Ovary (tissue), 7 donors: ENCODE measurements at regions not wholly inside any gene's neighbourhood (a gene's known extent, or its start where the extent isn't known, plus 50 kb on each side); places are given as distances from the start of the nearest gene placed in this dataset.

Experiments
- DNase-seq, 5 donors: peaks; one replicate each; pipeline ENCODE4 v3.0.0-alpha.2; 2019 to 2020
- H3K27ac ChIP-seq, 2 donors: fragments of 200-600 bp; one replicate each; pipeline versions ENCODE4 v1.5.1 to v1.8.0; 2019 to 2022
- H3K27me3 ChIP-seq: fragments of 200-600 bp; one replicate; pipeline ENCODE4 v1.8.0; 2022
- H3K36me3 ChIP-seq: fragments of 200-600 bp; sonication (generic); one replicate; pipeline ENCODE4 v1.5.1; 2019
- H3K4me1 ChIP-seq: one replicate; pipeline ENCODE4 v1.8.1; 2013; ENCODE audit warnings: mild to moderate bottlenecking, moderate library complexity; ENCODE audit not compliant: insufficient read depth
- H3K4me3 ChIP-seq: fragments of 200-600 bp; sonication (generic); one replicate; pipeline ENCODE4 v1.5.1; 2017
- H3K9me3 ChIP-seq, 2 donors: fragments of 200-600 bp in 1 of 2; sonication (generic) in 1 of 2; one replicate each; pipeline versions ENCODE4 v1.5.1 to v1.8.1; 2013 to 2019; ENCODE audit warnings: mild to moderate bottlenecking in 1 of 2, moderate library complexity in 1 of 2
- CTCF ChIP-seq, 3 donors: fragments of 450-650 bp in 2 of 3; fragments of 200-600 bp in 1 of 3; IDR thresholded peaks; one replicate each; pipeline versions ENCODE4 v1.5.1 to v1.8.0; 2016 to 2022; ENCODE audit warnings: antibody characterized with exemption in 3 of 3, mild to moderate bottlenecking in 1 of 3
- EP300 ChIP-seq: sonication (generic); formaldehyde crosslinking; IDR thresholded peaks from one replicate; pipeline ENCODE4 v1.6.1; 2017; ENCODE audit warnings: antibody characterized with exemption
- POLR2A ChIP-seq: fragments of 450-650 bp; IDR thresholded peaks from one replicate; pipeline ENCODE4 v1.6.1; 2017; ENCODE audit warnings: antibody characterized with exemption, mild to moderate bottlenecking, moderate library complexity
- WGBS, 3 donors: extraction: QIAGEN DNeasy Blood & Tissue Kit in 1 of 3; methylation state at CpG; one replicate each; pipeline versions ENCODE4 v1.1.5 to v1.1.7; 2013 to 2017; 5-methylcytosine and 5-hydroxymethylcytosine counted together
- intact Hi-C, 4 donors: fragments of 100-400 bp; cut with DNase I; formaldehyde crosslinking; loops; one replicate each; pipeline versions ENCODE4 v1.11.0 to v1.15.1; 2022 to 2023
- donor health status: DM: no; HTN: no; CAD: no; lungs with moderate emphysema.
- donor health status: DM: no; HTN: no; CAD: no.
- donor health status: Bipolar disorder and iron deficiency.
- donor health status: DM: no; HTN: no; CAD: no.
- donor health status: DM: yes; HTN: yes; CAD: no.

GRCh38 chr11:121887976-121888557 lies 227.9 kb downstream of the BLID start:
- H3K4me3 ChIP-seq, result no peak overlapping the region
- H3K9me3 ChIP-seq, result no peaks in the 10 kb centered on the region
- H3K27ac ChIP-seq, result no peak overlapping the region
- intact Hi-C loops, result no loop called here
- WGBS, 3 donors, result 84 to 89% (median 86%) methylated on average over 4 of the region's 4 CpGs
- peaks cover 14% of the 10 kb centered on the region for H3K4me1 ChIP-seq
- no peaks in the 10 kb centered on the region for H3K36me3 ChIP-seq
- no peak for DNase-seq
- TF ChIP-seq CTCF (IDR thresholded peaks at IDR 0.05) (no peak), EP300 (no peak), POLR2A (no peak)
- no peaks in the 10 kb centered on the region for H3K27me3 ChIP-seq

DNA sequence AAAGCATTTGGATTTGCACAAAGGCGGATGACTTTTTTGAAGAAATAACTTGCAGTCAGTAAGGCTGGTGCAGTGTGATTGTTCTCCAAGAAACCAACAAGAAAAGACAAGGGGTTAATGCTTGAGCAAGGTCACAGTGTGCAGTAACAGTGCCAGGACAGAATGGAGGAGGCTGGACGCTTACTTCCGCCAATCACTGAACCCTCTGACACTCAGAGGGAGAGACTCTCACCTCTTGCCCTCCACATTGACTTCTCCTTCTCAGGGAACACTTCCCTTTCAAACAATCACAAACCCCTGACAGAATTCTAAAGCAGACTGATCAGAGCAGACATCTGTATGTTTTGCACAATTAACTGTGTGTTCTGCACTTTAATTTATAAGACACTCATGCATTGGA lies 228.4 kb downstream of the BLID start:
- Histone ChIP-seq H3K36me3 (no peaks in the 10 kb centered on the region), H3K27me3 (no peaks in the 10 kb centered on the region), H3K4me3 (no peak overlapping the region), H3K27ac (no peak overlapping the region), H3K4me1 (peaks cover 14% of the 10 kb centered on the region), H3K9me3 (no peaks in the 10 kb centered on the region)
- intact Hi-C loops, result no loop called here
- no peak for TF ChIP-seq POLR2A
- TF ChIP-seq CTCF (IDR thresholded peaks at IDR 0.05), result no peak
- no peak for TF ChIP-seq EP300
- 43 to 53% (median 47%) methylated on average over 3 of the region's 3 CpGs for WGBS, 3 donors
- no peak for DNase-seq

DNA sequence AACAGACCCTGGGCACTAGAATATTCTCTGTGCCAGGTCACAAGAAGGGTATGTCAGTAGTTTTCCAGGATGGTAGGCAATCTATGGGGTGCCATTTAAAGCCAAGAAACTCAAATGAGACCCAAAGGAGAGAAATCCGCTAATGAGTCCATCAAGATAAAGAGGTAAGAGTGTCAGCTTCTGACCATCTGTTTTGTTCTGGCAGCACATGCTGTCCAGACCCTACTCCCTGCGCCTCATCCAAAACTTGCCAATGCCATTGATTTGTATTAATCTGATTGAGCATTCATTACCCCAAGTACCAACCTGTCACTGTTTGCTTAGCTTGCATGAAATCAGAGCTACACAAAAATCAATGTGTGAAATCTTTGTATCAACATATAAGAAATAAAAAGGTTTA lies 229.0 kb downstream of the BLID start:
- intact Hi-C loops, result no loop called here
- no peak overlapping the region for H3K4me3 ChIP-seq
- DNase-seq, result no peak
- no peaks in the 10 kb centered on the region for H3K36me3 ChIP-seq
- no peaks in the 10 kb centered on the region for H3K27me3 ChIP-seq
- WGBS, 3 donors, result 95 to 96% (median 96%) methylated on average over 2 of the region's 2 CpGs
- H3K9me3 ChIP-seq, result no peaks in the 10 kb centered on the region
- no peak overlapping the region for H3K27ac ChIP-seq
- H3K4me1 ChIP-seq, result peaks cover 14% of the 10 kb centered on the region
- no peak for TF ChIP-seq EP300
- TF ChIP-seq POLR2A, result no peak
- TF ChIP-seq CTCF (IDR thresholded peaks at IDR 0.05), result no peak

DNA sequence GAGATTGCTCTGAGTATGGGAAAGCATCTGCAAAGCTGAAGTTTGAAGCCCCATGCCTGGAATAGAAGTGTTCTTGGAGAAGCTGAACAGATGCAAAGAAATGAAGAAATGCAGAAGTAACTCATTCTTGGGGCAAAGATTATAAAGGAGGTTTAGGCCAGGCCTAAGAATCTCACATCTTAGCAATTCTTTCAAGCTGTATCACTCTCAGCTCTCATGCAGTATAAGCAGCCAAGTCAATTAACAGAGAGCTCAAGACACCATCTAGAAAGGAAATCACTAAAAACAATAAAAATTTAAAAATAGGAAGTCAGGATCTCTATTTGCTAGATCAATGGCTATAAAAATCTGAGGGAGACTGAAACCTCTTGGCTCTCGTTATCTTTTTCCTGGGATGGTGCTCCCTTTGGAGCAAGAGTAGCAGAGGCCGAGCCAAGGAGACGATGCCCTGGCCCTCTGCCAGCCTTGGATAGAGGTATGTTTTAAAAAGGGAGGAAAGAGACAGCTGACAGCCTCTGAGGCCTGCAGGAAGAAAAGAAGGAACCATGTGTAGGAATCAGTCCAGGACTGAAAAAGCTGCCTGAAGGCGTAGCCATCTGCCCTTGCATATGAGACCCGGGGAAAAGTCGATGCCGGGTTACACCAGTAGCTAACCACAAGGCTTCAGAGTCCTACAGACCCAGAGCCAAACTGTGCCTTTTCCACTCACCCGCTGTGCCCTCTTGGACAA lies 229.8 kb downstream of the BLID start:
- H3K4me3 ChIP-seq, result no peak overlapping the region
- H3K27ac ChIP-seq, result no peak overlapping the region
- peak; percentile 56 to 79 (median 67) for DNase-seq
- no peaks in the 10 kb centered on the region for H3K36me3 ChIP-seq
- no peaks in the 10 kb centered on the region for H3K27me3 ChIP-seq
- intact Hi-C loops, result no loop called here
- no peaks in the 10 kb centered on the region for H3K9me3 ChIP-seq
- H3K4me1 ChIP-seq, result peaks cover 10% of the 10 kb centered on the region
- TF ChIP-seq CTCF (IDR thresholded peaks at IDR 0.05) (no peak), EP300 (no peak), POLR2A (no peak)
- 21 to 28% (median 25%) methylated on average over 8 of the region's 8 CpGs for WGBS, 3 donors
